Lung (tissue), 11 donors: ENCODE measurements at regions not wholly inside any gene's neighbourhood (a gene's known extent, or its start where the extent isn't known, plus 50 kb on each side); places are given as distances from the start of the nearest gene placed in this dataset.

ENCODE experiments used
- ATAC-seq: fragments of 200-7000 bp; cut with Tn5 transposase; one replicate; pipeline ENCODE4 v1.9.1; 2020; ENCODE audit warnings: moderate number of reproducible peaks; ENCODE audit not compliant: insufficient read depth, low FRiP score
- DNase-seq, 3 donors: peaks; one replicate each; pipeline ENCODE4 v3.0.0-alpha.2; 2013 to 2017
- H3K27ac ChIP-seq, 2 donors: one replicate each; pipeline ENCODE4 v1.5.1; 2013; ENCODE audit warnings: mild to moderate bottlenecking in 2 of 2, moderate library complexity in 2 of 2, control low read depth in 1 of 2, inconsistent platforms in 1 of 2, low read depth in 1 of 2, low read length in 1 of 2
- H3K27me3 ChIP-seq, 3 donors: one replicate each; pipeline ENCODE4 v1.5.1; 2013; ENCODE audit warnings: low read length in 2 of 3; ENCODE audit not compliant: control insufficient read depth in 3 of 3, insufficient read depth in 3 of 3
- H3K36me3 ChIP-seq, 4 donors: one replicate each; pipeline ENCODE4 v1.5.1; 2013; ENCODE audit warnings: low read length in 4 of 4, mild to moderate bottlenecking in 1 of 4, moderate library complexity in 1 of 4; ENCODE audit not compliant: control insufficient read depth in 4 of 4, insufficient read depth in 4 of 4
- H3K4me1 ChIP-seq, 5 donors: one replicate each; pipeline ENCODE4 v1.5.1; 2013; ENCODE audit warnings: low read length in 5 of 5, mild to moderate bottlenecking in 2 of 5, moderate library complexity in 1 of 5; ENCODE audit not compliant: control insufficient read depth in 5 of 5, insufficient read depth in 5 of 5
- H3K4me3 ChIP-seq: one replicate; pipeline ENCODE4 v1.5.1; 2013; ENCODE audit warnings: mild to moderate bottlenecking, control low read depth, moderate library complexity
- H3K9ac ChIP-seq, 2 donors: one replicate each; pipeline ENCODE4 v1.5.1; 2013; ENCODE audit warnings: low read length in 2 of 2, control low read depth in 1 of 2; ENCODE audit not compliant: insufficient read depth in 1 of 2
- H3K9me3 ChIP-seq, 4 donors: one replicate each; pipeline ENCODE4 v1.5.1; 2013; ENCODE audit warnings: low read length in 3 of 4, mild to moderate bottlenecking in 1 of 4, moderate library complexity in 1 of 4; ENCODE audit not compliant: control insufficient read depth in 4 of 4, insufficient read depth in 3 of 4
- CTCF ChIP-seq: IDR thresholded peaks from 2 replicates; pipeline ENCODE4 v1.5.1; 2012; ENCODE audit warnings: mild to moderate bottlenecking; ENCODE audit errors: control extremely low read depth, extremely low read depth
- WGBS, 2 donors: extraction: QIAGEN DNeasy Blood & Tissue Kit; methylation state at CpG; one replicate each; pipeline ENCODE4 v1.1.7; 2013; 5-methylcytosine and 5-hydroxymethylcytosine counted together
- donor health status: control.
- donor health status: control.
- donor health status: Bipolar disorder and iron deficiency.
- donor health status: healthy.
- donor health status: DM: yes; HTN: yes; CAD: no.

DNA sequence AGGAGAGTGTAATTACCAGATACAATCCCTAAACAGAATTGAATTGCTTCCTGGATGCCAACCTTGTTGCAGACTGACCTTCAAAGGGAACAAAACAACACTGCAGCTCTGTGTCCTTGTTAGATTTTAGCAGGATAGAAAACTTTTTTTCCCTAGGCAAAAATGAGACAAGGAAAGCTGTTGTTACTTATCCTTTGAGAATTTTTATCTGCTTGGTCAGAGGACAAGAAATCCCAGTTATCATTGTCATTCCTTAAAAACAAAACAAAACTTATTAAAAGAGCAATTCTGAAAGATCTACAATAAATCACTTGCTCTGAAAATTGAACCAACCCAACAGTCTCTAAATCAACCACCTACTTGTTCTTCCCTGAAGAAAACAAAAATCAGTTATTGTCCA is 652.6 kb downstream of the REEP3 start:
- H3K4me3 ChIP-seq, result no peak overlapping the region
- H3K9ac ChIP-seq, result no peak overlapping the region
- ATAC-seq (no peak), DNase-seq (no peak)
- H3K27me3 ChIP-seq, result no peaks in the 10 kb centered on the region
- H3K27ac ChIP-seq, result no peak overlapping the region
- no peak for TF ChIP-seq CTCF
- no peaks in the 10 kb centered on the region for H3K36me3 ChIP-seq
- H3K9me3 ChIP-seq, result no peaks in the 10 kb centered on the region
- no peaks in the 10 kb centered on the region for H3K4me1 ChIP-seq

DNA sequence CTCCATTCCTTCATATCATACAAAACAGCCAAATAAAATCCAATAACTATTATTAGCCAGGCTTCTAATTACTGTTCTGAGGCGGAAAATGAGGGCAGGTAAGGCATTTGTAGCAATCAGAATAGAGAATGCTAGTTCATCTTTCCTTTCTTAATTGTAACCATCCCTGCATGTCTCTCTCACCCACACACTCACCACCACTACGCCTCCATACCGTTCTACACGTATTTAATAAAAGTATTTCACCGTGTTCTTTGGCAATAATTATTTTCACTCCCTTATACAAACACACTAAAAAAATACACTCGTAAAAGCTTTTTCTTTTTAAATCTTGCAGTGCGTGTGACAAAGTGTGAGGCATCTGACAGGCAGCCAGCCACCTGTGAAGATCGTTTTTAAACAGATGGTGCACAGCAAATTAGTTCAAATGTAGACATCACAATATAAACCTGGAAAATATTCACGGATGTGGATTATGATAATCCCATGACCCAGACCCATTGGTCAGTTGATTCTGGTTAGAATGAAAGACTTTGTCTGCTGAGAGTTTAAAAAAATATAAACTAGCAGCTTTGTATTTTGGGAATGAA is 653.6 kb downstream of the REEP3 start:
- Histone ChIP-seq H3K36me3 (no peaks in the 10 kb centered on the region), H3K4me3 (no peak overlapping the region), H3K9ac (no peak overlapping the region), H3K27ac (no peak overlapping the region), H3K4me1 (no peaks in the 10 kb centered on the region), H3K9me3 (no peaks in the 10 kb centered on the region), H3K27me3 (no peaks in the 10 kb centered on the region)
- ATAC-seq (no peak), DNase-seq (no peak)
- TF ChIP-seq CTCF, result no peak
- 70 to 80% methylated on average over 9 of the region's 9 CpGs for WGBS, 2 donors

DNA sequence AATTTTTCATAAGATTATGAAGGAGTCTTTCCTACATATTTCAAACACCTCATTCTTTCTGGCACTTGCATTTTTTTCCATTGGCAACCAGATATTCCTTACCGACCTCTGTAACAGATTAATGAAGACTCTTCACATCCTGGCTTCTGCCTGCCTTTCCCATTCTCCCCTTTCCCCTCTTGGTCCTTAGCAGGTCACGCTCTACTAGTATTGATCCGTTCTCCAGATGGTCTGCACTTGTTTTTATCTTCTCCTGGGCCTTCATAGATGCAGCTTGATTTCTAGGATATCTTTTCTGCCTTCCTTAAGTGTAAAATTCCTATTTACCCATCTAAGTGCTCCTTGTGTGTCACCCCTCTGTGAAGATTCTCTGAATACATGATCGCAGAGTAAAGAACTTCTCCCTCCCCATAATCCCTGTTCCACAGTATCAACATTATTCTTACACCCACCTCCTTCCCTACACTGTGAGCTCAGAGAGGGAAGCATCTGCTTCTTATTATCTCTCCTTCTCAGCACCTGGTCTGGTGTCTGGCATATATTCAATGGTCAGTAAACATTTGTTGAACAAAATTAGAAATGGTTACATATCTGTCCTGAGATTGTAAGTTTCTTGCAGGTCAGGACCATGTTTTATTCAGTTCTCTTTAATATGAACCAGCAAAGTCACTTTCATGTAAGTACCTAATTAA is 654.2 kb downstream of the REEP3 start:
- 65 to 74% methylated on average over 4 of the region's 4 CpGs for WGBS, 2 donors

More for the DNA sequence above, 654.2 kb downstream of the REEP3 start:
- H3K4me3 ChIP-seq, result no peak overlapping the region
- ATAC-seq, result no peak
- TF ChIP-seq CTCF, result no peak
- no peak overlapping the region for H3K9ac ChIP-seq
- no peak overlapping the region for H3K27ac ChIP-seq
- no peaks in the 10 kb centered on the region for H3K9me3 ChIP-seq
- no peak for DNase-seq
- no peaks in the 10 kb centered on the region for H3K4me1 ChIP-seq
- H3K27me3 ChIP-seq, result no peaks in the 10 kb centered on the region
- no peaks in the 10 kb centered on the region for H3K36me3 ChIP-seq
